HepG2 (cell line): ENCODE measurements at regions not wholly inside any gene's neighbourhood (a gene's known extent, or its start where the extent isn't known, plus 50 kb on each side); places are given as distances from the start of the nearest gene placed in this dataset.

ENCODE experiments used
- ATAC-seq: fragments of 200-7000 bp; cut with Tn5 transposase; 3 replicates; pipeline ENCODE4 v1.9.1; 2020; ENCODE audit warnings: mild to moderate bottlenecking, moderate library complexity
- BruUV-seq: library from RNA; stranded (reverse); fragments of 400-500 nt; replicated peaks from 2 replicates; lab custom pipeline; 2021; lab: Mats Ljungman, UMichigan
- CTCF ChIA-PET: fragments of 300-600 bp; formaldehyde crosslinking; extraction: SDS; loops from one replicate; lab custom pipeline; 2021; ENCODE audit warnings: low total read pairs, inconsistent platforms, low intra/inter-chr PET ratio; lab: Yijun Ruan, JAX
- POLR2A ChIA-PET: fragments of 350-600 bp; sonication (Branson Sonifier 250); formaldehyde crosslinking; loops from one replicate; lab custom pipeline; 2020; ENCODE audit warnings: antibody characterized with exemption, inconsistent platforms; lab: Yijun Ruan, JAX
- DNase-seq: peaks from one replicate; pipeline ENCODE4 v3.0.0-alpha.2; 2015; ENCODE audit warnings: low spot score
- FAIRE-seq: peaks from 3 replicates; lab custom pipeline; 2011; peaks lifted over from hg19 to GRCh38; lab: Jason Lieb, UNC
- H2AFZ ChIP-seq: one replicate; pipeline ENCODE4 v1.6.1; 2011; ENCODE audit warnings: low read length, inconsistent platforms
- H3K27ac ChIP-seq: fragments of 300-600 bp; 3 replicates; pipeline ENCODE4 v1.8.0; 2011; ENCODE audit warnings: mixed run types, mild to moderate bottlenecking, mixed read lengths, low read length, inconsistent platforms; ENCODE audit not compliant: insufficient read depth; ENCODE audit errors: extremely low read length
- H3K27me3 ChIP-seq, 2 experiments: fragments of 200-600 bp in 1 of 2; 2 replicates in 1 of 2; 3 replicates in 1 of 2; pipeline versions ENCODE4 v1.6.0 to v1.8.0; 2011; ENCODE audit warnings: low read length in 2 of 2, mild to moderate bottlenecking in 2 of 2, moderate library complexity in 2 of 2, inconsistent platforms in 1 of 2; ENCODE audit not compliant: insufficient read depth in 2 of 2, control insufficient read depth in 1 of 2
- H3K36me3 ChIP-seq, 2 experiments: fragments of 200-600 bp in 1 of 2; replicated peaks in 1 of 2; 2 replicates in 1 of 2; 3 replicates in 1 of 2; pipeline versions ENCODE4 v1.5.1 to v1.8.0; 2011; ENCODE audit warnings: low read length in 2 of 2, inconsistent platforms in 1 of 2; ENCODE audit not compliant: insufficient read depth in 2 of 2, control insufficient read depth in 1 of 2
- H3K4me1 ChIP-seq: 2 replicates; pipeline ENCODE4 v1.5.1; 2012; ENCODE audit warnings: low read length, inconsistent platforms; ENCODE audit not compliant: insufficient read depth
- H3K4me2 ChIP-seq: 2 replicates; pipeline ENCODE4 v1.6.0; 2011; ENCODE audit warnings: low read depth, low read length, inconsistent platforms
- H3K4me3 ChIP-seq, 3 experiments: fragments of 200-600 bp in 1 of 3; sonication (generic), shearing (Covaris generic) in 1 of 3; replicated peaks in 1 of 3; 2 replicates each; pipeline ENCODE4 v1.5.1; 2011 to 2016; ENCODE audit warnings: low read length in 3 of 3, inconsistent platforms in 2 of 3, low read depth in 2 of 3, mild to moderate bottlenecking in 2 of 3, control low read depth in 1 of 3, mixed read lengths in 1 of 3; ENCODE audit not compliant: insufficient read depth in 1 of 3
- H3K79me2 ChIP-seq: one replicate; pipeline ENCODE4 v1.6.1; 2011; ENCODE audit warnings: low read length, inconsistent platforms; ENCODE audit not compliant: insufficient read depth
- H3K9ac ChIP-seq: 2 replicates; pipeline ENCODE4 v1.6.0; 2011; ENCODE audit warnings: mild to moderate bottlenecking, low read depth, low read length, inconsistent platforms; ENCODE audit not compliant: insufficient read depth
- H3K9me3 ChIP-seq: 2 replicates; pipeline ENCODE4 v1.5.1; 2012; ENCODE audit warnings: mild to moderate bottlenecking, low read length
- H4K20me1 ChIP-seq: 2 replicates; pipeline ENCODE4 v1.6.0; 2011; ENCODE audit warnings: inconsistent platforms, mild to moderate bottlenecking, low read length, moderate library complexity; ENCODE audit not compliant: insufficient read depth
- CREB1 ChIP-seq, 2 experiments: fragments of 450-650 bp in 1 of 2; IDR thresholded peaks; 2 replicates each; pipeline ENCODE4 v1.6.1; 2016 to 2017; ENCODE audit warnings: control low read depth in 1 of 2, mild to moderate bottlenecking in 1 of 2, missing compliant biosample characterization in 1 of 2, missing genetic modification characterization in 1 of 2
- DNMT3B ChIP-seq: conservative IDR thresholded peaks from 2 replicates; pipeline ENCODE4 v1.6.1; 2016; ENCODE audit warnings: missing biosample characterization, control low read depth
- LCORL ChIP-seq, 2 experiments: fragments of 450-650 bp in 1 of 2; sonication (generic) in 1 of 2; formaldehyde crosslinking in 1 of 2; IDR thresholded peaks; 2 replicates each; pipeline versions ENCODE4 v1.5.0 to v1.6.1; 2017 to 2020; ENCODE audit warnings: antibody characterized with exemption in 1 of 2, missing genetic modification reagents in 1 of 2
- MTA1 ChIP-seq: sonication (generic); formaldehyde crosslinking; IDR thresholded peaks from 2 replicates; pipeline ENCODE4 v1.4.0; 2020; ENCODE audit warnings: missing genetic modification reagents, mild to moderate bottlenecking, borderline replicate concordance
- NONO ChIP-seq, 2 experiments: fragments of 450-650 bp in 1 of 2; sonication (generic) in 1 of 2; formaldehyde crosslinking in 1 of 2; IDR thresholded peaks in 1 of 2; conservative IDR thresholded peaks in 1 of 2; 2 replicates each; pipeline versions ENCODE4 v1.6.1 to v1.8.0; 2017 to 2022; ENCODE audit warnings: mild to moderate bottlenecking in 1 of 2, missing genetic modification reagents in 1 of 2, moderate library complexity in 1 of 2
- RAD21 ChIP-seq: fragments of 450-650 bp; formaldehyde crosslinking; IDR thresholded peaks from 2 replicates; pipeline ENCODE4 v1.5.0; 2020; ENCODE audit warnings: mild to moderate bottlenecking
- SETDB1 ChIP-seq: sonication (generic); formaldehyde crosslinking; IDR thresholded peaks from 2 replicates; pipeline ENCODE4 v1.5.1; 2020; ENCODE audit warnings: missing genetic modification reagents, mild to moderate bottlenecking, borderline replicate concordance
- SIX4 ChIP-seq: sonication (generic); formaldehyde crosslinking; IDR thresholded peaks from 2 replicates; pipeline ENCODE4 v1.4.0; 2020; ENCODE audit warnings: missing genetic modification reagents
- ZMYM3 ChIP-seq: sonication (generic); formaldehyde crosslinking; IDR thresholded peaks from 2 replicates; pipeline ENCODE4 v1.5.1; 2020; ENCODE audit warnings: mild to moderate bottlenecking, missing genetic modification reagents
- ZNF180 ChIP-seq: sonication (generic); formaldehyde crosslinking; IDR thresholded peaks from 2 replicates; pipeline ENCODE4 v1.4.0; 2020; ENCODE audit warnings: low read depth, missing genetic modification reagents, borderline replicate concordance
- ZNF317 ChIP-seq: sonication (generic); formaldehyde crosslinking; IDR thresholded peaks from 2 replicates; pipeline ENCODE4 v1.5.0; 2020; ENCODE audit warnings: mild to moderate bottlenecking, missing genetic modification reagents
- ZNF572 ChIP-seq: sonication (generic); formaldehyde crosslinking; IDR thresholded peaks from 2 replicates; pipeline ENCODE4 v1.5.1; 2020; ENCODE audit warnings: mild to moderate bottlenecking, missing genetic modification reagents
- ZNF576 ChIP-seq: sonication (generic); formaldehyde crosslinking; IDR thresholded peaks from 2 replicates; pipeline ENCODE4 v1.4.0; 2020; ENCODE audit warnings: mild to moderate bottlenecking, missing genetic modification reagents
- WGBS: methylation state at CpG from one replicate; pipeline ENCODE4 v1.1.6; 2017; ENCODE audit warnings: low lambda C conversion rate; 5-methylcytosine and 5-hydroxymethylcytosine counted together
- in situ Hi-C: cut with HindIII; loops from 2 replicates; pipeline ENCODE4 v1.10.0; 2017; ENCODE audit warnings: low pct_unique_long_range_greater_than_20kb; ENCODE audit not compliant: extremely low pct_ligation_motif_present
- intact Hi-C: fragments of 100-400 bp; cut with micrococcal nuclease; formaldehyde crosslinking; loops from one replicate; pipeline ENCODE4 v1.10.0; 2022; ENCODE audit not compliant: unreplicated experiment
- TF ChIP-seq, protein P1 (sequence below): sonication (generic); formaldehyde crosslinking; IDR thresholded peaks from 2 replicates; pipeline ENCODE4 v1.5.1; 2020; ENCODE audit warnings: missing genetic modification reagents, mild to moderate bottlenecking, borderline replicate concordance
- TF ChIP-seq, protein P2 (sequence below): sonication (generic); formaldehyde crosslinking; IDR thresholded peaks from 2 replicates; pipeline ENCODE4 v1.8.0; 2023; ENCODE audit warnings: mild to moderate bottlenecking, missing genetic modification reagents

DNA sequence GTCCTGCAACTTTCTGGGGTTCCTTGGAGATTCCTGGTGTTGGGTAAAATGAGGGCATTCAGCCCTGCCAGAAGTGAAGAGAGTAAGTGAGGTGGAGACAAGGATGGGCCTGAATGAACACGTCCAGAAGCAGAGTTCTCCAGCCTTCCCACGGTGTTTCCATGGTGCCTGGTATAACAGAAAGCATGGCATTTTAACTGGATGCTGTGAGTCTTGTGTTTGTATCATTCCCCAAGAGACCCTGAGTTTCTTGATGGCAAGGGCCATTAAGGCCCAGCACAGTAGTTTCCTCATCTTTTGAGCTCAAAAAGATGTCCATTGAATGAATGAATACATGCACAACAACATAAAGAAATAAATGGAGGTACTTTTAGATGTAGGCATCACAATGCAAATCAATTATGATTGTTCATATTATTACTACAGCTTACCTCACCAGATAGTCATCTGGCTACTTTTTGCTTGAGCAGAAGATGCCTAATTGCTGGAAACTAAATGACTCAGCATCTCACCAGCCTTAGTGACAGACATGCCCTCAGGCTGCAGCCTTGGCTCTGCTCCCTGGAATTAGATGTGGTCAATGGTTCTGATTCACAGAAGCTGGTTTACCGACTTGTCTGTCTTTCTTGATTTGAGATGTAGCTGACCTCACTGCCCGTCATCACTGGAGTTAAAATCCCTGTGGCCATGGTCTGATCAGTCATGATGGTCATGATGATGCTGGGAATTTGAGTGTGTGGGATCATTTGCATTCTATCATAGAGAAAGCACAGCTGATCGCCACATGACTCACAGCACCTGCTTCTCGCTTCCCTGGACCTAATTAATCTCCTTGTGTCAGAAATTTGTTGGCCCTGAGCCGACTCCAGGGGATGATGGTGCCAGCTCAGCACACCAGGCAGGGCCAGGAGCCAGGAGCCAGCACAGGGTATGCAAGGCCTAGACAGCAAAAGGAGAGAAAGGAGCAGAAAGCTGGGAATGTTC, 83.9 kb downstream of the CXCL12 start:
- Histone ChIP-seq H3K4me1 (no peaks in the 10 kb centered on the region), H3K9ac (no peak overlapping the region), H4K20me1 (no peaks in the 10 kb centered on the region), H3K27ac (no peak overlapping the region), H3K4me3 (no peak overlapping the region), H3K9me3 (peaks cover 6% of the 10 kb centered on the region; the same call in 1 of the 2 replicates), H3K27me3 (no peaks in the 10 kb centered on the region), H2AFZ (no peak overlapping the region), H3K4me2 (no peak overlapping the region), H3K79me2 (no peaks in the 10 kb centered on the region), H3K36me3 (no peaks in the 10 kb centered on the region)
- no TSS peak for BruUV-seq
- CTCF ChIA-PET, result no interaction called here
- in situ Hi-C loops (no loop called here), intact Hi-C loops (no loop called here)
- POLR2A ChIA-PET, result no interaction called here
- FAIRE-seq (no peak), DNase-seq (no peak), ATAC-seq (no peak)
- WGBS, result 28% methylated on average over 6 of the region's 7 CpGs
- TF ChIP-seq CREB1 (IDR thresholded peaks at IDR 0.05) (peak; percentile 27; the same call in 1 of the 2 replicates), CREB1 (CRISPR knock-in tag; IDR thresholded peaks at IDR 0.05) (no peak), LCORL (IDR thresholded peaks at IDR 0.05) (no peak), LCORL (CRISPR knock-in tag; IDR thresholded peaks at IDR 0.05) (no peak)

GRCh38 chr10:44298713-44299112, 86.2 kb downstream of the CXCL12 start:
- in situ Hi-C loops, result no loop called here
- no peak overlapping the region for H3K27ac ChIP-seq
- H3K4me1 ChIP-seq, result peaks cover 6% of the 10 kb centered on the region; the same call in 1 of the 2 replicates
- no peak overlapping the region for H3K4me3 ChIP-seq
- no peaks in the 10 kb centered on the region for H4K20me1 ChIP-seq
- H3K36me3 ChIP-seq, result no peaks in the 10 kb centered on the region
- no peak overlapping the region for H3K4me2 ChIP-seq
- no peak overlapping the region for H3K9ac ChIP-seq
- H2AFZ ChIP-seq, result no peak overlapping the region
- H3K27me3 ChIP-seq, result no peaks in the 10 kb centered on the region
- POLR2A ChIA-PET, result no interaction called here
- CTCF ChIA-PET, result no interaction called here
- intact Hi-C loops, result no loop called here
- 47% methylated on average over 4 of the region's 4 CpGs for WGBS
- H3K79me2 ChIP-seq, result no peaks in the 10 kb centered on the region
- BruUV-seq, result no TSS peak
- no peak for FAIRE-seq
- ATAC-seq, result no peak
- no peak for DNase-seq
- peaks cover under 1% of the 10 kb centered on the region; the same call in 1 of the 2 replicates for H3K9me3 ChIP-seq
- TF ChIP-seq ZMYM3 (CRISPR knock-in tag), result no peak
- TF ChIP-seq, protein P1, sequence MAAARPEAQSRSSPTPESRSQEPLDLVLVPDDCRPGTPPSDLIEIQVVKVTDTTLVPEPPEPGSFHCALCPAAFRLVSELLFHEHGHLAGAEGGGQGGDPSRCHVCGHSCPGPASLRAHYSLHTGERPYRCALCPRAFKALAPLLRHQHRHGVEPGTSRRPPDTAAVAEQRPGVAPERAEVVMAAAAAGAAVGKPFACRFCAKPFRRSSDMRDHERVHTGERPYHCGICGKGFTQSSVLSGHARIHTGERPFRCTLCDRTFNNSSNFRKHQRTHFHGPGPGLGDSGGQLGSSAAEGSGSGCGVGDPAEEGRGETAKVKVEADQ (CRISPR knock-in tag), result no peak
- no peak for TF ChIP-seq MTA1 (CRISPR knock-in tag)
- TF ChIP-seq CREB1 (IDR thresholded peaks at IDR 0.05), result no peak
- TF ChIP-seq CREB1 (CRISPR knock-in tag; IDR thresholded peaks at IDR 0.05), result no peak
- no peak for TF ChIP-seq ZNF180 (CRISPR knock-in tag)
- no peak for TF ChIP-seq SETDB1 (CRISPR knock-in tag)
- TF ChIP-seq RAD21 (CRISPR knock-in tag), result no peak
- no peak for TF ChIP-seq NONO (IDR thresholded peaks at IDR 0.05)
- no peak for TF ChIP-seq NONO (CRISPR knock-in tag; conservative IDR thresholded peaks at IDR 0.05)
- TF ChIP-seq DNMT3B (CRISPR knock-in tag), result no peak
- TF ChIP-seq ZNF576 (CRISPR knock-in tag), result no peak
- TF ChIP-seq, protein P2, sequence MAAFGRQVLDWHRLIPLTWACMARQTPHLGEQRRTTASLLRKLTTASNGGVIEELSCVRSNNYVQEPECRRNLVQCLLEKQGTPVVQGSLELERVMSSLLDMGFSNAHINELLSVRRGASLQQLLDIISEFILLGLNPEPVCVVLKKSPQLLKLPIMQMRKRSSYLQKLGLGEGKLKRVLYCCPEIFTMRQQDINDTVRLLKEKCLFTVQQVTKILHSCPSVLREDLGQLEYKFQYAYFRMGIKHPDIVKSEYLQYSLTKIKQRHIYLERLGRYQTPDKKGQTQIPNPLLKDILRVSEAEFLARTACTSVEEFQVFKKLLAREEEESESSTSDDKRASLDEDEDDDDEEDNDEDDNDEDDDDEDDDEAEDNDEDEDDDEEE (CRISPR knock-in tag), result no peak
- TF ChIP-seq ZNF572, result no peak
- TF ChIP-seq ZNF317 (CRISPR knock-in tag), result no peak
- TF ChIP-seq SIX4 (CRISPR knock-in tag), result no peak
